HepG2 (cell line): ENCODE measurements at regions not wholly inside any gene's neighbourhood (a gene's known extent, or its start where the extent isn't known, plus 50 kb on each side); places are given as distances from the start of the nearest gene placed in this dataset.

Experiments
- ATAC-seq: fragments of 200-7000 bp; cut with Tn5 transposase; 3 replicates; pipeline ENCODE4 v1.9.1; 2020; ENCODE audit warnings: mild to moderate bottlenecking, moderate library complexity
- BruUV-seq: library from RNA; stranded (reverse); fragments of 400-500 nt; replicated peaks from 2 replicates; lab custom pipeline; 2021; lab: Mats Ljungman, UMichigan
- CTCF ChIA-PET: fragments of 300-600 bp; formaldehyde crosslinking; extraction: SDS; loops from one replicate; lab custom pipeline; 2021; ENCODE audit warnings: low total read pairs, inconsistent platforms, low intra/inter-chr PET ratio; lab: Yijun Ruan, JAX
- POLR2A ChIA-PET: fragments of 350-600 bp; sonication (Branson Sonifier 250); formaldehyde crosslinking; loops from one replicate; lab custom pipeline; 2020; ENCODE audit warnings: antibody characterized with exemption, inconsistent platforms; lab: Yijun Ruan, JAX
- DNase-seq: peaks from one replicate; pipeline ENCODE4 v3.0.0-alpha.2; 2015; ENCODE audit warnings: low spot score
- FAIRE-seq: peaks from 3 replicates; lab custom pipeline; 2011; peaks lifted over from hg19 to GRCh38; lab: Jason Lieb, UNC
- H2AFZ ChIP-seq: one replicate; pipeline ENCODE4 v1.6.1; 2011; ENCODE audit warnings: low read length, inconsistent platforms
- H3K27ac ChIP-seq: fragments of 300-600 bp; 3 replicates; pipeline ENCODE4 v1.8.0; 2011; ENCODE audit warnings: mixed run types, mild to moderate bottlenecking, mixed read lengths, low read length, inconsistent platforms; ENCODE audit not compliant: insufficient read depth; ENCODE audit errors: extremely low read length
- H3K27me3 ChIP-seq, 2 experiments: fragments of 200-600 bp in 1 of 2; 2 replicates in 1 of 2; 3 replicates in 1 of 2; pipeline versions ENCODE4 v1.6.0 to v1.8.0; 2011; ENCODE audit warnings: low read length in 2 of 2, mild to moderate bottlenecking in 2 of 2, moderate library complexity in 2 of 2, inconsistent platforms in 1 of 2; ENCODE audit not compliant: insufficient read depth in 2 of 2, control insufficient read depth in 1 of 2
- H3K36me3 ChIP-seq, 2 experiments: fragments of 200-600 bp in 1 of 2; replicated peaks in 1 of 2; 2 replicates in 1 of 2; 3 replicates in 1 of 2; pipeline versions ENCODE4 v1.5.1 to v1.8.0; 2011; ENCODE audit warnings: low read length in 2 of 2, inconsistent platforms in 1 of 2; ENCODE audit not compliant: insufficient read depth in 2 of 2, control insufficient read depth in 1 of 2
- H3K4me1 ChIP-seq: 2 replicates; pipeline ENCODE4 v1.5.1; 2012; ENCODE audit warnings: low read length, inconsistent platforms; ENCODE audit not compliant: insufficient read depth
- H3K4me2 ChIP-seq: 2 replicates; pipeline ENCODE4 v1.6.0; 2011; ENCODE audit warnings: low read depth, low read length, inconsistent platforms
- H3K4me3 ChIP-seq, 3 experiments: fragments of 200-600 bp in 1 of 3; sonication (generic), shearing (Covaris generic) in 1 of 3; replicated peaks in 1 of 3; 2 replicates each; pipeline ENCODE4 v1.5.1; 2011 to 2016; ENCODE audit warnings: low read length in 3 of 3, inconsistent platforms in 2 of 3, low read depth in 2 of 3, mild to moderate bottlenecking in 2 of 3, control low read depth in 1 of 3, mixed read lengths in 1 of 3; ENCODE audit not compliant: insufficient read depth in 1 of 3
- H3K79me2 ChIP-seq: one replicate; pipeline ENCODE4 v1.6.1; 2011; ENCODE audit warnings: low read length, inconsistent platforms; ENCODE audit not compliant: insufficient read depth
- H3K9ac ChIP-seq: 2 replicates; pipeline ENCODE4 v1.6.0; 2011; ENCODE audit warnings: mild to moderate bottlenecking, low read depth, low read length, inconsistent platforms; ENCODE audit not compliant: insufficient read depth
- H3K9me3 ChIP-seq: 2 replicates; pipeline ENCODE4 v1.5.1; 2012; ENCODE audit warnings: mild to moderate bottlenecking, low read length
- H4K20me1 ChIP-seq: 2 replicates; pipeline ENCODE4 v1.6.0; 2011; ENCODE audit warnings: inconsistent platforms, mild to moderate bottlenecking, low read length, moderate library complexity; ENCODE audit not compliant: insufficient read depth
- CREB1 ChIP-seq, 2 experiments: fragments of 450-650 bp in 1 of 2; IDR thresholded peaks; 2 replicates each; pipeline ENCODE4 v1.6.1; 2016 to 2017; ENCODE audit warnings: control low read depth in 1 of 2, mild to moderate bottlenecking in 1 of 2, missing compliant biosample characterization in 1 of 2, missing genetic modification characterization in 1 of 2
- KLF13 ChIP-seq: sonication (generic); formaldehyde crosslinking; IDR thresholded peaks from 2 replicates; pipeline ENCODE4 v1.4.0; 2020; ENCODE audit warnings: mild to moderate bottlenecking, missing genetic modification reagents
- SSRP1 ChIP-seq: IDR thresholded peaks from 2 replicates; pipeline ENCODE4 v1.6.1; 2016; ENCODE audit warnings: control low read depth
- ZFP36L2 ChIP-seq: sonication (generic); formaldehyde crosslinking; IDR thresholded peaks from 2 replicates; pipeline ENCODE4 v1.4.0; 2020; ENCODE audit warnings: missing genetic modification reagents
- WGBS: methylation state at CpG from one replicate; pipeline ENCODE4 v1.1.6; 2017; ENCODE audit warnings: low lambda C conversion rate; 5-methylcytosine and 5-hydroxymethylcytosine counted together
- in situ Hi-C: cut with HindIII; loops from 2 replicates; pipeline ENCODE4 v1.10.0; 2017; ENCODE audit warnings: low pct_unique_long_range_greater_than_20kb; ENCODE audit not compliant: extremely low pct_ligation_motif_present
- intact Hi-C: fragments of 100-400 bp; cut with micrococcal nuclease; formaldehyde crosslinking; loops from one replicate; pipeline ENCODE4 v1.10.0; 2022; ENCODE audit not compliant: unreplicated experiment

GRCh38 chr7:113308399-113308798, 190.0 kb upstream of the SMIM30 start:
- in situ Hi-C loops (no loop called here), intact Hi-C loops (no loop called here)
- no peak overlapping the region for H3K9ac ChIP-seq
- H3K27ac ChIP-seq, result no peak overlapping the region
- H3K4me3 ChIP-seq, result no peak overlapping the region
- no peaks in the 10 kb centered on the region; a peak in 1 of 5 replicates for H3K27me3 ChIP-seq
- no peaks in the 10 kb centered on the region for H3K79me2 ChIP-seq
- H3K36me3 ChIP-seq, result no peaks in the 10 kb centered on the region
- ATAC-seq (no peak), FAIRE-seq (no peak), DNase-seq (no peak)
- H3K4me1 ChIP-seq, result no peaks in the 10 kb centered on the region
- no peaks in the 10 kb centered on the region for H3K9me3 ChIP-seq
- BruUV-seq, result no TSS peak
- no peak overlapping the region for H3K4me2 ChIP-seq
- ChIA-PET CTCF (no interaction called here), POLR2A (no interaction called here)
- no peak overlapping the region for H2AFZ ChIP-seq
- no peaks in the 10 kb centered on the region for H4K20me1 ChIP-seq
- TF ChIP-seq KLF13 (CRISPR knock-in tag), result no peak
- no peak for TF ChIP-seq ZFP36L2 (CRISPR knock-in tag)
- no peak for TF ChIP-seq SSRP1 (CRISPR knock-in tag)
- 30% methylated on average over 2 of the region's 2 CpGs for WGBS

GRCh38 chr7:113307147-113307546, 188.8 kb upstream of the SMIM30 start:
- ATAC-seq (no peak), DNase-seq (no peak), FAIRE-seq (no peak)
- ChIA-PET POLR2A (no interaction called here), CTCF (no interaction called here)
- Histone ChIP-seq H3K4me3 (no peak overlapping the region), H4K20me1 (no peaks in the 10 kb centered on the region), H3K4me2 (no peak overlapping the region), H3K9me3 (no peaks in the 10 kb centered on the region), H2AFZ (no peak overlapping the region), H3K9ac (no peak overlapping the region), H3K27ac (no peak overlapping the region), H3K4me1 (no peaks in the 10 kb centered on the region), H3K27me3 (no peaks in the 10 kb centered on the region; a peak in 1 of 5 replicates), H3K36me3 (no peaks in the 10 kb centered on the region), H3K79me2 (no peaks in the 10 kb centered on the region)
- BruUV-seq, result no TSS peak
- WGBS, result 0% methylated on average over 2 of the region's 2 CpGs
- intact Hi-C loops, result no loop called here
- TF ChIP-seq CREB1 (IDR thresholded peaks at IDR 0.05), result no peak
- no peak for TF ChIP-seq CREB1 (CRISPR knock-in tag; IDR thresholded peaks at IDR 0.05)
- in situ Hi-C loops, result no loop called here
